CD4-positive, alpha-beta T cell treated with Interleukin-15 for 1 hour (primary cell): ENCODE measurements at regions not wholly inside any gene's neighbourhood (a gene's known extent, or its start where the extent isn't known, plus 50 kb on each side); places are given as distances from the start of the nearest gene placed in this dataset.
A peak's percentile ranks its signal among the peaks of the same experiment; 100 is the strongest.
"Not testable (repeated sequence)": the region's sequence is repeated elsewhere in the genome, so short reads cannot be mapped to it uniquely, and the experiment has no call there.

Source experiments
- DNase-seq: peaks from one replicate; pipeline ENCODE4 v3.0.0-alpha.2; 2020

GRCh38 chr9:87781331-87781730, 55.4 kb downstream of the CTSL start:
- no peak for DNase-seq

- DNase-seq, result no peak
These were observed 57.3 kb downstream of the CTSL start for GRCh38 chr9:87783180-87783579.

- not testable (repeated sequence) for DNase-seq
These were observed 59.5 kb downstream of the CTSL start for GRCh38 chr9:87785315-87785970.

GRCh38 chr9:87786423-87786822, 60.5 kb downstream of the CTSL start:
- no peak for DNase-seq

- no peak for DNase-seq
These were observed 61.0 kb downstream of the CTSL start for GRCh38 chr9:87786876-87787275.

- no peak for DNase-seq
These were observed 61.8 kb downstream of the CTSL start for GRCh38 chr9:87787735-87788134.

- DNase-seq, result peak; percentile 89
These were observed 66.9 kb downstream of the CTSL start for GRCh38 chr9:87792831-87793288.

- peak; percentile 49 for DNase-seq
These were observed 67.4 kb downstream of the CTSL start for GRCh38 chr9:87793292-87793691.

- no peak for DNase-seq
These were observed 69.3 kb downstream of the CTSL start for GRCh38 chr9:87795178-87795577.

GRCh38 chr9:87796196-87796595, 70.3 kb downstream of the CTSL start:
- DNase-seq, result no peak

- no peak for DNase-seq
These were observed 72.4 kb downstream of the CTSL start for GRCh38 chr9:87798261-87798833.

- DNase-seq, result no peak
These were observed 73.6 kb downstream of the CTSL start for GRCh38 chr9:87799503-87799902.

GRCh38 chr9:87800456-87800855, 74.5 kb downstream of the CTSL start:
- DNase-seq, result no peak

- no peak for DNase-seq
These were observed 75.1 kb downstream of the CTSL start for GRCh38 chr9:87801013-87801412.

GRCh38 chr9:87803166-87803565, 77.2 kb downstream of the CTSL start:
- DNase-seq, result no peak

- no peak for DNase-seq
These were observed 77.9 kb downstream of the CTSL start for GRCh38 chr9:87803623-87804345.

- no peak for DNase-seq
These were observed 77.4 kb upstream of the SPATA31E1 start for GRCh38 chr9:87805259-87805658.

GRCh38 chr9:87810008-87810407, 72.7 kb upstream of the SPATA31E1 start:
- no peak for DNase-seq

GRCh38 chr9:87810679-87811178, 71.9 kb upstream of the SPATA31E1 start:
- DNase-seq, result no peak

- no peak for DNase-seq
These were observed 70.1 kb upstream of the SPATA31E1 start for GRCh38 chr9:87812375-87813118.

GRCh38 chr9:87813119-87813463, 69.6 kb upstream of the SPATA31E1 start:
- no peak for DNase-seq

- no peak for DNase-seq
These were observed 66.6 kb upstream of the SPATA31E1 start for GRCh38 chr9:87816036-87816435.

- DNase-seq, result no peak
These were observed 64.4 kb upstream of the SPATA31E1 start for GRCh38 chr9:87818308-87818707.
